A673 (cell line): ENCODE measurements at regions not wholly inside any gene's neighbourhood (a gene's known extent, or its start where the extent isn't known, plus 50 kb on each side); places are given as distances from the start of the nearest gene placed in this dataset.

Experiments used
- BruUV-seq: library from RNA; stranded (reverse); fragments of 400-500 nt; replicated peaks from 2 replicates; lab custom pipeline; 2021; lab: Mats Ljungman, UMichigan
- CTCF ChIA-PET: fragments of 300-600 bp; sonication (Branson Sonifier 250); formaldehyde crosslinking; loops from one replicate; lab custom pipeline; 2022; ENCODE audit warnings: antibody characterized with exemption; lab: Charles Lee
- POLR2A ChIA-PET: fragments of 300-600 bp; sonication (Branson Sonifier 250); formaldehyde crosslinking; loops from one replicate; lab custom pipeline; 2022; ENCODE audit warnings: antibody characterized with exemption; ENCODE audit not compliant: low non-redundant PET; lab: Charles Lee
- DNase-seq: peaks from one replicate; pipeline ENCODE4 v3.0.0-alpha.2; 2015; ENCODE audit warnings: low spot score
- H3K27ac ChIP-seq: fragments of 200-600 bp; sonication (generic); 2 replicates; pipeline ENCODE4 v1.5.1; 2016; ENCODE audit warnings: mixed run types, low read depth, mild to moderate bottlenecking, mixed read lengths, antibody characterized with exemption, low read length; ENCODE audit not compliant: poor library complexity, severe bottlenecking
- H3K27me3 ChIP-seq: fragments of 200-600 bp; sonication (generic); replicated peaks from 2 replicates; pipeline ENCODE4 v1.6.1; 2017; ENCODE audit warnings: mixed run types, low read depth, mild to moderate bottlenecking, mixed read lengths, antibody characterized with exemption, low read length; ENCODE audit not compliant: insufficient read depth, poor library complexity
- H3K36me3 ChIP-seq: fragments of 200-600 bp; sonication (generic); 2 replicates; pipeline ENCODE4 v1.6.1; 2016; ENCODE audit warnings: mixed run types, mild to moderate bottlenecking, mixed read lengths, antibody characterized with exemption, low read length; ENCODE audit not compliant: insufficient read depth, poor library complexity, severe bottlenecking
- H3K4me1 ChIP-seq: fragments of 200-600 bp; sonication (generic); 2 replicates; pipeline ENCODE4 v1.6.1; 2017; ENCODE audit warnings: mixed run types, mild to moderate bottlenecking, mixed read lengths, antibody characterized with exemption, low read length; ENCODE audit not compliant: insufficient read depth, poor library complexity, severe bottlenecking
- H3K4me3 ChIP-seq: fragments of 200-600 bp; sonication (generic); 2 replicates; pipeline ENCODE4 v1.5.1; 2016; ENCODE audit warnings: low read depth, mixed run types, mild to moderate bottlenecking, mixed read lengths, low read length; ENCODE audit not compliant: poor library complexity, severe bottlenecking
- H3K9me3 ChIP-seq: fragments of 200-600 bp; sonication (generic); 2 replicates; pipeline ENCODE4 v1.6.1; 2016; ENCODE audit warnings: mixed run types, low read depth, mild to moderate bottlenecking, mixed read lengths, antibody characterized with exemption, low read length; ENCODE audit not compliant: poor library complexity, severe bottlenecking
- CTCF ChIP-seq: fragments of 300-800, 200-600 bp; sonication (generic); conservative IDR thresholded peaks from 2 replicates; pipeline ENCODE4 v1.5.1; 2017; ENCODE audit warnings: low read depth, mild to moderate bottlenecking, antibody characterized with exemption, low read length, moderate library complexity, mixed read lengths
- EZH2 ChIP-seq: fragments of 200-600 bp; sonication (generic); IDR thresholded peaks from 2 replicates; pipeline ENCODE4 v1.6.1; 2017; ENCODE audit warnings: borderline replicate concordance, low read depth, mild to moderate bottlenecking, mixed read lengths, antibody characterized with exemption, low read length; ENCODE audit not compliant: poor library complexity, severe bottlenecking
- intact Hi-C: fragments of 100-400 bp; cut with micrococcal nuclease; formaldehyde crosslinking; loops from one replicate; pipeline ENCODE4 v1.10.0; 2022; ENCODE audit not compliant: unreplicated experiment

- H3K4me1 ChIP-seq = no peaks in the 10 kb centered on the region
- no peak for DNase-seq
- ChIA-PET CTCF (no interaction called here), POLR2A (no interaction called here)
- H3K4me3 ChIP-seq = no peak overlapping the region
- intact Hi-C loops = no loop called here
- no peaks in the 10 kb centered on the region for H3K9me3 ChIP-seq
- no peaks in the 10 kb centered on the region for H3K36me3 ChIP-seq
- no peaks in the 10 kb centered on the region for H3K27me3 ChIP-seq
- H3K27ac ChIP-seq = no peak overlapping the region
- TF ChIP-seq EZH2 = no peak
- TF ChIP-seq CTCF = no peak
- BruUV-seq = no TSS peak
Observed at GRCh38 chr17:45722161-45722560, 62.0 kb upstream of the CRHR1 start.

- Histone ChIP-seq H3K36me3 (no peaks in the 10 kb centered on the region), H3K27me3 (no peaks in the 10 kb centered on the region), H3K4me3 (no peak overlapping the region), H3K4me1 (no peaks in the 10 kb centered on the region), H3K9me3 (no peaks in the 10 kb centered on the region), H3K27ac (no peak overlapping the region)
- no peak for DNase-seq
- POLR2A ChIA-PET = no interaction called here
- TF ChIP-seq EZH2 (no peak), CTCF (no peak)
- CTCF ChIA-PET = no interaction called here
- intact Hi-C loops = no loop called here
- BruUV-seq = no TSS peak
Observed at GRCh38 chr17:45729294-45729907, 54.7 kb upstream of the CRHR1 start.

- CTCF ChIA-PET = no interaction called here
Observed at GRCh38 chr17:45730192-45730591, 53.9 kb upstream of the CRHR1 start.

More at GRCh38 chr17:45730192-45730591, 53.9 kb upstream of the CRHR1 start:
- H3K4me1 ChIP-seq = no peaks in the 10 kb centered on the region
- no peak for DNase-seq
- BruUV-seq = no TSS peak
- POLR2A ChIA-PET = no interaction called here
- intact Hi-C loops = no loop called here
- no peaks in the 10 kb centered on the region for H3K27me3 ChIP-seq
- H3K27ac ChIP-seq = no peak overlapping the region
- H3K4me3 ChIP-seq = no peak overlapping the region
- no peaks in the 10 kb centered on the region for H3K36me3 ChIP-seq
- H3K9me3 ChIP-seq = no peaks in the 10 kb centered on the region
- TF ChIP-seq CTCF (no peak), EZH2 (no peak)
